Psoas muscle (tissue), 7 donors: ENCODE measurements at regions not wholly inside any gene's neighbourhood (a gene's known extent, or its start where the extent isn't known, plus 50 kb on each side); places are given as distances from the start of the nearest gene placed in this dataset.
"Not testable (repeated sequence)": the region's sequence is repeated elsewhere in the genome, so short reads cannot be mapped to it uniquely, and the experiment has no call there.

Experiments used
- ATAC-seq, 4 donors: fragments of 200-7000 bp; cut with Tn5 transposase; one replicate each; pipeline ENCODE4 v1.9.1; 2020; ENCODE audit warnings: moderate library complexity in 3 of 4, mild to moderate bottlenecking in 2 of 4
- DNase-seq, 2 donors: peaks; one replicate each; pipeline ENCODE4 v3.0.0-alpha.2; 2020
- H3K27ac ChIP-seq: fragments of 200-600 bp; one replicate; pipeline ENCODE4 v1.8.0; 2022
- H3K27me3 ChIP-seq, 3 donors: fragments of 200-600 bp in 1 of 3; one replicate each; pipeline versions ENCODE4 v1.6.1 to v1.8.0; 2013 to 2022; ENCODE audit warnings: low read length in 2 of 3, mild to moderate bottlenecking in 2 of 3, moderate library complexity in 1 of 3; ENCODE audit not compliant: insufficient read depth in 3 of 3
- H3K36me3 ChIP-seq, 2 donors: fragments of 200-600 bp in 1 of 2; one replicate each; pipeline versions ENCODE4 v1.6.1 to v1.8.0; 2013 to 2022; ENCODE audit warnings: low read depth in 1 of 2, mild to moderate bottlenecking in 1 of 2, moderate library complexity in 1 of 2; ENCODE audit not compliant: insufficient read depth in 1 of 2
- H3K4me1 ChIP-seq: fragments of 200-600 bp; one replicate; pipeline ENCODE4 v1.8.0; 2022
- H3K4me3 ChIP-seq: fragments of 200-600 bp; one replicate; pipeline ENCODE4 v1.8.0; 2022; ENCODE audit warnings: mild to moderate bottlenecking
- H3K9me3 ChIP-seq: fragments of 200-600 bp; one replicate; pipeline ENCODE4 v1.8.0; 2022
- CTCF ChIP-seq: fragments of 200-600 bp; IDR thresholded peaks from one replicate; pipeline ENCODE4 v1.8.0; 2022; ENCODE audit warnings: antibody characterized with exemption
- WGBS, 3 donors: extraction: QIAGEN DNeasy Blood & Tissue Kit; methylation state at CpG; one replicate each; pipeline versions ENCODE4 v1.1.6 to v1.1.7; 2013; 5-methylcytosine and 5-hydroxymethylcytosine counted together
- intact Hi-C, 2 donors: fragments of 100-400 bp; cut with DNase I; formaldehyde crosslinking; loops; one replicate each; pipeline versions ENCODE4 v1.11.0 to v1.14.2; 2022
- donor health status: healthy with polysubstance abuse.
- donor health status: DM: no; HTN: no; CAD: no; lungs with moderate emphysema.
- donor health status: Bipolar disorder and iron deficiency.
- donor health status: healthy.
- donor health status: DM: yes; HTN: yes; CAD: no.
- donor health status: DM: no; HTN: no; CAD: no.
- donor health status: DM: yes; HTN: yes; CAD: no.

DNA sequence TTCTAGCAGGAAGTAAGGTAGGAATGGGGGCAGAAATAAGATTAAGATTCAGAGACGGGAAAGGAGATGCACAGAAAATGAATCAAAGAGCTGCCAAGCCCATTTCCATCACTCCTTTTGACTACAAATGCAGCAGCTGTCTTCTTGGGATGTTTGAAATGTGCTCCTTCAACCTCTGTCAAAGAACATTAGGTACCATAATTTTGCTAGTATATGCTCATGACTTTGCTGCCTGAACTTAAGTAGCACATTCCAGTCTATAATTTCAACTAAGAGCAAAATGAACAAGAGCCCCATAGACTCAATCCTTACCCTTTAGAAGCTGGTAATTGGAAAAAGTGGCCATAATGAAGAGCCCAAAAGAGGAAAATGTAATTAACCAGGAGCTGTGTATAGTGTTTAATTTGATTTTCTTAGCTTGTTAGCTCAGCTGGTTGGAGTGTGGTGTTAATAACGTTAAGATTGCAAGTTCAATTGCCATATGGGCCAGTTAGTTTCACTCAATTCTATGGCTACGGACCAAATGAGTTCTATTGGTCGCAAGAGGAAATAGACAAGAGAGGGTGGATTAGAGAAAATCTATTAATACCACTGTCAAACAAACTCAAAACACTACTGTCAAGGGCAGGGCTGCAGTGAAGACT is 349.9 kb downstream of the ZBBX start:
- no peak for ATAC-seq
- Histone ChIP-seq H3K4me1 (no peaks in the 10 kb centered on the region), H3K27me3 (no peaks in the 10 kb centered on the region), H3K4me3 (no peak overlapping the region), H3K9me3 (no peaks in the 10 kb centered on the region), H3K36me3 (no peaks in the 10 kb centered on the region), H3K27ac (no peak overlapping the region)
- WGBS, 3 donors = 31 to 41% (median 34%) methylated on average over 4 of the region's 4 CpGs
- TF ChIP-seq CTCF = no peak
- DNase-seq = no peak
- intact Hi-C loops = no loop called here

- H3K4me1 ChIP-seq, H3K9me3 ChIP-seq, ATAC-seq, H3K27me3 ChIP-seq, H3K27ac ChIP-seq, DNase-seq, intact Hi-C loops, H3K4me3 ChIP-seq, H3K36me3 ChIP-seq: not testable (repeated sequence)
- 93 to 100% (median 97%) methylated on average over 2 of the region's 2 CpGs for WGBS, 3 donors
These were observed 360.6 kb downstream of the ZBBX start for GRCh38 chr3:167019503-167019902.

GRCh38 chr3:167018591-167019111 is 361.4 kb downstream of the ZBBX start:
- WGBS, 3 donors = 92 to 96% (median 93%) methylated on average over 19 to 34 of the region's 34 CpGs
- H3K4me1 ChIP-seq, H3K27me3 ChIP-seq, H3K4me3 ChIP-seq, intact Hi-C loops, H3K27ac ChIP-seq, H3K36me3 ChIP-seq, DNase-seq, ATAC-seq, H3K9me3 ChIP-seq: not testable (repeated sequence)

- H3K27ac ChIP-seq = no peak overlapping the region
- no peaks in the 10 kb centered on the region for H3K9me3 ChIP-seq
- no peak for ATAC-seq
- no peaks in the 10 kb centered on the region for H3K36me3 ChIP-seq
- intact Hi-C loops = no loop called here
- TF ChIP-seq CTCF = no peak
- H3K4me3 ChIP-seq = no peak overlapping the region
- DNase-seq = no peak
- WGBS, 3 donors = 84 to 91% (median 88%) methylated on average over 1 of the region's 1 CpG
- H3K27me3 ChIP-seq = peaks cover 0 to 2% (median 0%) of the 10 kb centered on the region in 3 donors
- no peaks in the 10 kb centered on the region for H3K4me1 ChIP-seq
These were observed 367.4 kb downstream of the ZBBX start for GRCh38 chr3:167012691-167013090.

GRCh38 chr3:167008791-167009190 is 371.3 kb downstream of the ZBBX start:
- H3K27me3 ChIP-seq = peaks cover 0 to 2% (median 0%) of the 10 kb centered on the region in 3 donors
- ATAC-seq (no peak), DNase-seq (no peak)
- no peaks in the 10 kb centered on the region for H3K36me3 ChIP-seq
- H3K4me1 ChIP-seq = no peaks in the 10 kb centered on the region
- no peak for TF ChIP-seq CTCF
- no peaks in the 10 kb centered on the region for H3K9me3 ChIP-seq
- intact Hi-C loops = no loop called here
- H3K4me3 ChIP-seq = no peak overlapping the region
- H3K27ac ChIP-seq = no peak overlapping the region

GRCh38 chr3:167001374-167001773 is 378.7 kb downstream of the ZBBX start:
- intact Hi-C loops = no loop called here
- TF ChIP-seq CTCF = no peak
- no peak overlapping the region for H3K4me3 ChIP-seq
- no peak for ATAC-seq
- no peaks in the 10 kb centered on the region for H3K27me3 ChIP-seq
- WGBS, 3 donors = 87 to 90% (median 87%) methylated on average over 4 of the region's 4 CpGs
- no peak for DNase-seq
- H3K27ac ChIP-seq = no peak overlapping the region
- no peaks in the 10 kb centered on the region for H3K36me3 ChIP-seq
- no peaks in the 10 kb centered on the region for H3K4me1 ChIP-seq
- no peaks in the 10 kb centered on the region for H3K9me3 ChIP-seq
